ENCODE measurements at regions not wholly inside any gene's neighbourhood (a gene's known extent, or its start where the extent isn't known, plus 50 kb on each side); places are given as distances from the start of the nearest gene placed in this dataset.

DNA sequence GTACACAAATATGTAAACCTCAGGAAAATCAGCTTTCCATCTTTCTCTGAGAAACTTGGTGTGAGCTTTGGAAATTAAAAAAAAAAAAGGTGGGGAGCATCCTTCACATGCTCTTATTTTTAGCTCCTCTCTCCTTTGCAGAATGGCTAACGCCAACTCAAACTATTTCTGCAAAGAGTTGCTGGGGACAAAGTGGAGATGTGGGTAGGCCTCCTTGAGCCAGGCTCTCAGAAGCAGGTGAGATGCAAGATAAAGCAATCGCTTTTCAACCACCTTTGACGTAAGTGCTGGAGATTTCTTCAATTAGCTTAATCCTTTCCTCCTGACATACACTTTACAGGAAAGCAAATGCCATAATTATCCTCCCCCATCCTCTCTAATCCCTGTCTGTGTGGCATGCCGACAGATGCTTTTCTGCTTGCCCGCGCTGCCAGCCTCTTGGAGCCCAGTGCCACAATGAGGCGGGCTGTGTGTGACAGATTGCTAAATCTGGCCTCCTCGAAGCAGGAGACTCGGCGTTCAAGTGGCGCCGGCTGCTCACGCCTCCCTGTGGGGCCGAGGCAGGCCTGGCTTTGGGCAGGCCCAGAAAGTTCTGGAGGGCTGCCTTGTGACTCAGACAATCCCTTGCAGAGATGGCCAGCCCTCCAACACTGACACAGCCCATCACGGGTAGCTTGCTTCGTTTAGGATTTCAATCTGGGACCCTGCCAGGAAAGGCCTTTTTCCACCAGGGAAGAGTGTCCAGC is 64.9 kb upstream of the SOD3 start:
- TF ChIP-seq, protein P1, sequence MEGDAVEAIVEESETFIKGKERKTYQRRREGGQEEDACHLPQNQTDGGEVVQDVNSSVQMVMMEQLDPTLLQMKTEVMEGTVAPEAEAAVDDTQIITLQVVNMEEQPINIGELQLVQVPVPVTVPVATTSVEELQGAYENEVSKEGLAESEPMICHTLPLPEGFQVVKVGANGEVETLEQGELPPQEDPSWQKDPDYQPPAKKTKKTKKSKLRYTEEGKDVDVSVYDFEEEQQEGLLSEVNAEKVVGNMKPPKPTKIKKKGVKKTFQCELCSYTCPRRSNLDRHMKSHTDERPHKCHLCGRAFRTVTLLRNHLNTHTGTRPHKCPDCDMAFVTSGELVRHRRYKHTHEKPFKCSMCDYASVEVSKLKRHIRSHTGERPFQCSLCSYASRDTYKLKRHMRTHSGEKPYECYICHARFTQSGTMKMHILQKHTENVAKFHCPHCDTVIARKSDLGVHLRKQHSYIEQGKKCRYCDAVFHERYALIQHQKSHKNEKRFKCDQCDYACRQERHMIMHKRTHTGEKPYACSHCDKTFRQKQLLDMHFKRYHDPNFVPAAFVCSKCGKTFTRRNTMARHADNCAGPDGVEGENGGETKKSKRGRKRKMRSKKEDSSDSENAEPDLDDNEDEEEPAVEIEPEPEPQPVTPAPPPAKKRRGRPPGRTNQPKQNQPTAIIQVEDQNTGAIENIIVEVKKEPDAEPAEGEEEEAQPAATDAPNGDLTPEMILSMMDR (IDR thresholded peaks at IDR 0.05): no peak
- no peak for TF ChIP-seq POLR2A (IDR thresholded peaks at IDR 0.05)

Data from uterus (tissue), 2 donors.